ENCODE measurements at regions not wholly inside any gene's neighbourhood (a gene's known extent, or its start where the extent isn't known, plus 50 kb on each side); places are given as distances from the start of the nearest gene placed in this dataset.

DNA sequence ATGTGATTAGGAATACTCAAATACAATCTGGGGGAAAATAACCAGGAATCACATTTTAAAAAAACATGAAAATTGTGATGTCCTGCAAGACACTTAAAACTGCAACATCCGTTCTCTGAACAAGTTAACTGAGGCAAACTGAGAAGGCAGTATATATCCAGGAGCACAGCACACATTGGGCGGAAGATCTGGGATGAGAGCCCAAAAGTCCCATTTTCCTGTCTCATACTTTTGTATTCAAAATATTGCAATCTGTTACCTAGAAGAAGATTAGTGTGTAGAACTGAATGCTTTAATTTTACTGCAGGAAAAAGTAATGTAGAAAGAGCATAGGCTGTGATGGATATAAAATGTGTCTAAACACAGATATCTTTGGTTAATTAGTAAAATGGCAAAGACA is 276.8 kb upstream of the FANCL start (continued):
- TF ChIP-seq, protein P1, sequence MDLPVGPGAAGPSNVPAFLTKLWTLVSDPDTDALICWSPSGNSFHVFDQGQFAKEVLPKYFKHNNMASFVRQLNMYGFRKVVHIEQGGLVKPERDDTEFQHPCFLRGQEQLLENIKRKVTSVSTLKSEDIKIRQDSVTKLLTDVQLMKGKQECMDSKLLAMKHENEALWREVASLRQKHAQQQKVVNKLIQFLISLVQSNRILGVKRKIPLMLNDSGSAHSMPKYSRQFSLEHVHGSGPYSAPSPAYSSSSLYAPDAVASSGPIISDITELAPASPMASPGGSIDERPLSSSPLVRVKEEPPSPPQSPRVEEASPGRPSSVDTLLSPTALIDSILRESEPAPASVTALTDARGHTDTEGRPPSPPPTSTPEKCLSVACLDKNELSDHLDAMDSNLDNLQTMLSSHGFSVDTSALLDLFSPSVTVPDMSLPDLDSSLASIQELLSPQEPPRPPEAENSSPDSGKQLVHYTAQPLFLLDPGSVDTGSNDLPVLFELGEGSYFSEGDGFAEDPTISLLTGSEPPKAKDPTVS (IDR thresholded peaks at IDR 0.05; ENCODE audit: low read depth, low read length): no peak
- TF ChIP-seq CBX5 (IDR thresholded peaks at IDR 0.05; ENCODE audit: low read depth) (no peak), ZNF217 (IDR thresholded peaks at IDR 0.05) (no peak), RCOR1 (conservative IDR thresholded peaks at IDR 0.05; ENCODE audit: low read depth, low read length) (no peak), CREM (IDR thresholded peaks at IDR 0.05; ENCODE audit: low read depth) (no peak), ZSCAN29 (IDR thresholded peaks at IDR 0.05) (no peak), ZBTB33 (IDR thresholded peaks at IDR 0.05) (no peak)
- TF ChIP-seq, protein P2, sequence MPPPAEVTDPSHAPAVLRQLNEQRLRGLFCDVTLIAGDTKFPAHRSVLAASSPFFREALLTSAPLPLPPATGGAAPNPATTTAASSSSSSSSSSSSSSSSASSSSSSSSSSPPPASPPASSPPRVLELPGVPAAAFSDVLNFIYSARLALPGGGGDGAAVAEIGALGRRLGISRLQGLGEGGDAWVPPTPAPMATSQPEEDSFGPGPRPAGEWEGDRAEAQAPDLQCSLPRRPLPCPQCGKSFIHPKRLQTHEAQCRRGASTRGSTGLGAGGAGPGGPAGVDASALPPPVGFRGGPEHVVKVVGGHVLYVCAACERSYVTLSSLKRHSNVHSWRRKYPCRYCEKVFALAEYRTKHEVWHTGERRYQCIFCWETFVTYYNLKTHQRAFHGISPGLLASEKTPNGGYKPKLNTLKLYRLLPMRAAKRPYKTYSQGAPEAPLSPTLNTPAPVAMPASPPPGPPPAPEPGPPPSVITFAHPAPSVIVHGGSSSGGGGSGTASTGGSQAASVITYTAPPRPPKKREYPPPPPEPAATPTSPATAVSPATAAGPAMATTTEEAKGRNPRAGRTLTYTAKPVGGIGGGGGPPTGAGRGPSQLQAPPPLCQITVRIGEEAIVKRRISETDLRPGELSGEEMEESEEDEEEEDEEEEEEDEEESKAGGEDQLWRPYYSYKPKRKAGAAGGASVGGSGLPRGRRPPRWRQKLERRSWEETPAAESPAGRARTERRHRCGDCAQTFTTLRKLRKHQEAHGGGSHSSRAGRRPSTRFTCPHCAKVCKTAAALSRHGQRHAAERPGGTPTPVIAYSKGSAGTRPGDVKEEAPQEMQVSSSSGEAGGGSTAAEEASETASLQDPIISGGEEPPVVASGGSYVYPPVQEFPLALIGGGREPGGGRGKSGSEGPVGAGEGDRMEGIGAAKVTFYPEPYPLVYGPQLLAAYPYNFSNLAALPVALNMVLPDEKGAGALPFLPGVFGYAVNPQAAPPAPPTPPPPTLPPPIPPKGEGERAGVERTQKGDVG (CRISPR knock-in tag; IDR thresholded peaks at IDR 0.05): no peak

All from GM12878 (cell line).